Transverse colon (tissue), 3 donors: ENCODE measurements at regions not wholly inside any gene's neighbourhood (a gene's known extent, or its start where the extent isn't known, plus 50 kb on each side); places are given as distances from the start of the nearest gene placed in this dataset.

Experiments used
- POLR2A ChIP-seq: fragments of 450-650 bp; IDR thresholded peaks from one replicate; pipeline ENCODE4 v1.6.1; 2016; ENCODE audit warnings: antibody characterized with exemption, mild to moderate bottlenecking, moderate library complexity
- TF ChIP-seq, protein P1 (sequence below), 5 experiments: fragments of 200-600 bp in 3 of 5; fragments of 450-650 bp in 2 of 5; sonication (generic) in 3 of 5; IDR thresholded peaks; 1 replicate in 2 of 5; 2 replicates in 3 of 5; pipeline ENCODE4 v1.5.1; 2016 to 2017; ENCODE audit warnings: antibody characterized with exemption in 5 of 5, inconsistent platforms in 3 of 5, mild to moderate bottlenecking in 2 of 5, moderate library complexity in 1 of 5

GRCh38 chr9:118129541-118129940 lies 425.3 kb downstream of the TLR4 start:
- TF ChIP-seq, protein P1, sequence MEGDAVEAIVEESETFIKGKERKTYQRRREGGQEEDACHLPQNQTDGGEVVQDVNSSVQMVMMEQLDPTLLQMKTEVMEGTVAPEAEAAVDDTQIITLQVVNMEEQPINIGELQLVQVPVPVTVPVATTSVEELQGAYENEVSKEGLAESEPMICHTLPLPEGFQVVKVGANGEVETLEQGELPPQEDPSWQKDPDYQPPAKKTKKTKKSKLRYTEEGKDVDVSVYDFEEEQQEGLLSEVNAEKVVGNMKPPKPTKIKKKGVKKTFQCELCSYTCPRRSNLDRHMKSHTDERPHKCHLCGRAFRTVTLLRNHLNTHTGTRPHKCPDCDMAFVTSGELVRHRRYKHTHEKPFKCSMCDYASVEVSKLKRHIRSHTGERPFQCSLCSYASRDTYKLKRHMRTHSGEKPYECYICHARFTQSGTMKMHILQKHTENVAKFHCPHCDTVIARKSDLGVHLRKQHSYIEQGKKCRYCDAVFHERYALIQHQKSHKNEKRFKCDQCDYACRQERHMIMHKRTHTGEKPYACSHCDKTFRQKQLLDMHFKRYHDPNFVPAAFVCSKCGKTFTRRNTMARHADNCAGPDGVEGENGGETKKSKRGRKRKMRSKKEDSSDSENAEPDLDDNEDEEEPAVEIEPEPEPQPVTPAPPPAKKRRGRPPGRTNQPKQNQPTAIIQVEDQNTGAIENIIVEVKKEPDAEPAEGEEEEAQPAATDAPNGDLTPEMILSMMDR (IDR thresholded peaks at IDR 0.05) = no peak
- TF ChIP-seq POLR2A = no peak
